ENCODE measurements at regions not wholly inside any gene's neighbourhood (a gene's known extent, or its start where the extent isn't known, plus 50 kb on each side); places are given as distances from the start of the nearest gene placed in this dataset.

DNA sequence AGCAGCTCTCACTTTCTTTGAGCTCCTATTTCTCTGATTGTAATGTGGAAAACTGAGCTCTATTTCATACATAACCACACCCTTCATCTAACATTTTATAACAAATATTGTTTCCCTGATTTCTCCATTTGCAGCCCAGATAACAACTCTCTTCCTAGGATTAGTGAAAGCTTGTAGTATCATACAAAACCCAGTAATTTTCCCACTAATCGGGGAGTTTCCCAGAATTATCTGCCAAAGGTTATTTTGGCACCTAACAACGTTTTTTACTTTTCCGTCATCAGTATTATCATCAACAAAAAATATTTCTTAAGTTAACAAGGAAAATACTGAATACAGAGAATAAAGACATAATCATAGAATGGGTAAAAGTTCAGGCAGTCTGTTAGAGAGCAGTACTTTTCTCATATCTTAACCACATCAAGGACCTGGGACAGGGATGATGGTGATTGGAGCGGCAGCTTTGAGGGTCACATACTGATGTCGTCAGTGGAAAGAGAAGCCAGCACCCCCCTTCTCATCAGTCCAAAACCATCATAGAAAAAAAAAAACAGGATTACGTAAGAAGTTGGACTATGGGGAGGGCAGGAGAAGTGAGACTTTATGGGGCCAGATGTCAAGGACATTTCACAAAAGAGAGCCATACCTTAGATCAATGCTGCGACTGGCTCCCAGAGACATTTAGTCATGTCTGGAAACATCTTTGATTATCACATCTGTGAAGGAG, 166.1 kb upstream of the TNFAIP3 start:
- TF ChIP-seq, protein P1, sequence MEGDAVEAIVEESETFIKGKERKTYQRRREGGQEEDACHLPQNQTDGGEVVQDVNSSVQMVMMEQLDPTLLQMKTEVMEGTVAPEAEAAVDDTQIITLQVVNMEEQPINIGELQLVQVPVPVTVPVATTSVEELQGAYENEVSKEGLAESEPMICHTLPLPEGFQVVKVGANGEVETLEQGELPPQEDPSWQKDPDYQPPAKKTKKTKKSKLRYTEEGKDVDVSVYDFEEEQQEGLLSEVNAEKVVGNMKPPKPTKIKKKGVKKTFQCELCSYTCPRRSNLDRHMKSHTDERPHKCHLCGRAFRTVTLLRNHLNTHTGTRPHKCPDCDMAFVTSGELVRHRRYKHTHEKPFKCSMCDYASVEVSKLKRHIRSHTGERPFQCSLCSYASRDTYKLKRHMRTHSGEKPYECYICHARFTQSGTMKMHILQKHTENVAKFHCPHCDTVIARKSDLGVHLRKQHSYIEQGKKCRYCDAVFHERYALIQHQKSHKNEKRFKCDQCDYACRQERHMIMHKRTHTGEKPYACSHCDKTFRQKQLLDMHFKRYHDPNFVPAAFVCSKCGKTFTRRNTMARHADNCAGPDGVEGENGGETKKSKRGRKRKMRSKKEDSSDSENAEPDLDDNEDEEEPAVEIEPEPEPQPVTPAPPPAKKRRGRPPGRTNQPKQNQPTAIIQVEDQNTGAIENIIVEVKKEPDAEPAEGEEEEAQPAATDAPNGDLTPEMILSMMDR (IDR thresholded peaks at IDR 0.05): no peak
- TF ChIP-seq POLR2A (IDR thresholded peaks at IDR 0.05): no peak

Data from heart left ventricle (tissue), 13 donors.